H1 (cell line): ENCODE measurements at regions not wholly inside any gene's neighbourhood (a gene's known extent, or its start where the extent isn't known, plus 50 kb on each side); places are given as distances from the start of the nearest gene placed in this dataset.
"Not testable (repeated sequence)": the region's sequence is repeated elsewhere in the genome, so short reads cannot be mapped to it uniquely, and the experiment has no call there.

Experiments
- CEBPB ChIP-seq: IDR thresholded peaks from 2 replicates; pipeline ENCODE4 v1.6.1; 2012; ENCODE audit warnings: low read depth, low read length
- CTCF ChIP-seq, 3 experiments: IDR thresholded peaks; 1 replicate in 2 of 3; 2 replicates in 1 of 3; pipeline versions ENCODE4 v1.5.1 to v1.6.1; 2011; ENCODE audit warnings: low read length in 3 of 3, mild to moderate bottlenecking in 3 of 3, inconsistent platforms in 2 of 3, low read depth in 1 of 3, moderate library complexity in 1 of 3; ENCODE audit not compliant: insufficient read depth in 1 of 3; ENCODE audit errors: control extremely low read depth in 1 of 3
- EGR1 ChIP-seq: IDR thresholded peaks from 2 replicates; pipeline ENCODE4 v1.6.1; 2011; ENCODE audit warnings: low read depth, low read length, borderline replicate concordance
- EZH2 ChIP-seq: fragments of 200-600 bp; sonication (generic); IDR thresholded peaks from 2 replicates; pipeline ENCODE4 v1.7.1; 2012; ENCODE audit warnings: low read depth, mild to moderate bottlenecking, moderate library complexity, low read length, inconsistent platforms; ENCODE audit not compliant: severe bottlenecking
- FOSL1 ChIP-seq: IDR thresholded peaks from 2 replicates; pipeline ENCODE4 v1.6.1; 2011; ENCODE audit warnings: mild to moderate bottlenecking, low read depth, low read length, moderate library complexity; ENCODE audit not compliant: insufficient read depth
- HDAC6 ChIP-seq: IDR thresholded peaks from one replicate; pipeline ENCODE4 v1.7.1; 2012; ENCODE audit warnings: low read depth, mild to moderate bottlenecking, inconsistent platforms, low read length, moderate library complexity
- JUN ChIP-seq: IDR thresholded peaks from 2 replicates; pipeline ENCODE4 v1.6.1; 2011; ENCODE audit warnings: low read depth, mild to moderate bottlenecking, improper control_type of control experiment, low read length
- JUND ChIP-seq: IDR thresholded peaks from 2 replicates; pipeline ENCODE4 v1.6.1; 2011; ENCODE audit warnings: mild to moderate bottlenecking, improper control_type of control experiment, low read length
- KDM1A ChIP-seq: fragments of 200-600, 300-600 bp; sonication (generic); IDR thresholded peaks from 2 replicates; pipeline ENCODE4 v1.7.1; 2016; ENCODE audit warnings: mild to moderate bottlenecking, low read length, borderline replicate concordance
- POLR2A ChIP-seq, 2 experiments: IDR thresholded peaks; 1 replicate in 1 of 2; 2 replicates in 1 of 2; pipeline ENCODE4 v1.6.1; 2011; ENCODE audit warnings: low read depth in 2 of 2, low read length in 2 of 2, mild to moderate bottlenecking in 2 of 2; ENCODE audit errors: control extremely low read depth in 1 of 2
- TBP ChIP-seq: IDR thresholded peaks from 2 replicates; pipeline ENCODE4 v1.6.1; 2011; ENCODE audit warnings: low read depth, low read length, improper control_type of control experiment

DNA sequence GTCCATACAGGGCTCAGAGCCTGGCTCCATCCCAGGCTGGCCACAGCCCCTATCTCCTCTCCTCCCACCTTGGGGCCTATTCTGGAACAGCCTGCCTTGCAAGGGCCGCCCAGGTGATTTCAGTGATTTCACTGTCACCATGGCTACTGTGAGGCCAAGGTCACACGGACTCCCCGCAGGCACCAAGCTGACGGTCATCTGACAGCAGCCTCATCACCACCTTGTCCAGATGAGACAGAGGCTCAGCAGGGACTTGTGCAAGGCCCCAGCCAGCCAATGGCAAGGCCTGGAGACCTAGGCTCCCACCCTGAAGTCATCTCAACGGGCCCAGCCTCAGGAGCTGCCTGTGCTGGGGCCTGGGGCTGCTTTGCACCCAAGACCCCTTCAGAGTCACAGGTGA is 3953.8 kb upstream of the TPTE start:
- not testable (repeated sequence) for TF ChIP-seq POLR2A (IDR thresholded peaks at IDR 0.05; ENCODE audit: control extremely low read depth in 1 of 2, low read depth in 2 of 2, low read length in 2 of 2); CTCF (IDR thresholded peaks at IDR 0.05; ENCODE audit: control extremely low read depth in 1 of 3, insufficient read depth in 1 of 3, low read depth in 1 of 3, low read length in 3 of 3); JUN; EZH2; EGR1; HDAC6; KDM1A; CEBPB; JUND; FOSL1; TBP
